ENCODE measurements at regions not wholly inside any gene's neighbourhood (a gene's known extent, or its start where the extent isn't known, plus 50 kb on each side); places are given as distances from the start of the nearest gene placed in this dataset.

DNA sequence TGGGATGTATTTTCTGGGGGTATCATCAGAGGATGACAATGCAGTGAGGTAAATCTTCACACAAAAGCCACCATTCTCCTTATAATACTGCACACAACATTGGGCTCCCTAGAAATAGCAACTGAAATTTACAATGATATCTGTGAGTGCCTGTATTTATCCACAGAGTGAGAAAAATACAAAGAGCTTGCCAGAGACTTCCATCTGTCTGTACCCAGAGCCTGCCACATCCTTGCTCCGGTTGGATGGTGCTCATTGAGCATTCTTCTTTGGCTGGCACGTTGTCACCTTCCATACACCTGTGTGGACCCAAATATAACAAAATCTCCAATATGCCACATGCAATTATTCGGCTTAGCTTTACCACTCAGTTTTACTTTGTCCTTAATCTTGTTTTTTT is 189.5 kb upstream of the UFM1 start:
- no peak overlapping the region for H3K4me2 ChIP-seq (ENCODE audit: insufficient read depth, low read length)
- no peaks in the 10 kb centered on the region for H3K4me1 ChIP-seq (ENCODE audit: insufficient read depth, low read length)
- no peaks in the 10 kb centered on the region for H4K20me1 ChIP-seq (ENCODE audit: insufficient read depth, low read length)
- no peaks in the 10 kb centered on the region for H3K9me3 ChIP-seq (ENCODE audit: insufficient read depth, low read length, severe bottlenecking)
- no peak overlapping the region for H3K9ac ChIP-seq (ENCODE audit: low read depth, low read length)
- ATAC-seq (ENCODE audit: insufficient read depth, low read depth) = no peak
- no peaks in the 10 kb centered on the region for H3K36me3 ChIP-seq (ENCODE audit: insufficient read depth, low read length)
- H3K27ac ChIP-seq (ENCODE audit: low read length) = no peak overlapping the region
- no peak for DNase-seq
- H2AFZ ChIP-seq (ENCODE audit: low read depth, low read length) = no peak overlapping the region
- H3K79me2 ChIP-seq (ENCODE audit: insufficient read depth, low read length) = no peaks in the 10 kb centered on the region
- H3K27me3 ChIP-seq (ENCODE audit: insufficient read depth, low read length, poor library complexity) = no peaks in the 10 kb centered on the region
- no peak for TF ChIP-seq EZH2 (IDR thresholded peaks at IDR 0.05; ENCODE audit: borderline replicate concordance, low read depth, low read length, severe bottlenecking)
- TF ChIP-seq, protein P1, sequence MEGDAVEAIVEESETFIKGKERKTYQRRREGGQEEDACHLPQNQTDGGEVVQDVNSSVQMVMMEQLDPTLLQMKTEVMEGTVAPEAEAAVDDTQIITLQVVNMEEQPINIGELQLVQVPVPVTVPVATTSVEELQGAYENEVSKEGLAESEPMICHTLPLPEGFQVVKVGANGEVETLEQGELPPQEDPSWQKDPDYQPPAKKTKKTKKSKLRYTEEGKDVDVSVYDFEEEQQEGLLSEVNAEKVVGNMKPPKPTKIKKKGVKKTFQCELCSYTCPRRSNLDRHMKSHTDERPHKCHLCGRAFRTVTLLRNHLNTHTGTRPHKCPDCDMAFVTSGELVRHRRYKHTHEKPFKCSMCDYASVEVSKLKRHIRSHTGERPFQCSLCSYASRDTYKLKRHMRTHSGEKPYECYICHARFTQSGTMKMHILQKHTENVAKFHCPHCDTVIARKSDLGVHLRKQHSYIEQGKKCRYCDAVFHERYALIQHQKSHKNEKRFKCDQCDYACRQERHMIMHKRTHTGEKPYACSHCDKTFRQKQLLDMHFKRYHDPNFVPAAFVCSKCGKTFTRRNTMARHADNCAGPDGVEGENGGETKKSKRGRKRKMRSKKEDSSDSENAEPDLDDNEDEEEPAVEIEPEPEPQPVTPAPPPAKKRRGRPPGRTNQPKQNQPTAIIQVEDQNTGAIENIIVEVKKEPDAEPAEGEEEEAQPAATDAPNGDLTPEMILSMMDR (IDR thresholded peaks at IDR 0.05; ENCODE audit: borderline replicate concordance, extremely low read depth, low read length, poor library complexity, severe bottlenecking) = no peak
- H3K4me3 ChIP-seq (ENCODE audit: low read depth in 1 of 2, low read length in 2 of 2) = no peak overlapping the region

DNA sequence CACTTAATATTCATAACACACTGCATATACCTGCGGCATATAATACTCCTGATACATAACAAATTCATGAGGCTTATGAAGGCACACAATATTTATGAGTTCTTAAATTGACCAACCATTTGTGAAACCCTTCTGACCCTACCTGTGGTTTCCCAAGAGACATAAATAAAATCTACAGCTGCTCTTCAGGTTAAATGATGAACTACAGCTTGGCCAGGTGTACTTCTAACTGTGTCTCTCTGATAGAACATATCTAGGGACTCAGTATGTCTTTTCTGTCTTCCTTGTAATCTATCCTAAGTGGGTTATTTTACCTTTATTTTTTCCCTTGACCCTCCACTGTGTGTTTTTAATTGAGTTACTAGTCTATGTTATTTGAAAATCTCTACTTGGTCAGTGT is 189.9 kb upstream of the UFM1 start:
- no peaks in the 10 kb centered on the region for H3K36me3 ChIP-seq (ENCODE audit: insufficient read depth, low read length)
- H3K79me2 ChIP-seq (ENCODE audit: insufficient read depth, low read length) = no peaks in the 10 kb centered on the region
- H3K9me3 ChIP-seq (ENCODE audit: insufficient read depth, low read length, severe bottlenecking) = no peaks in the 10 kb centered on the region
- H3K27ac ChIP-seq (ENCODE audit: low read length) = no peak overlapping the region
- no peak for TF ChIP-seq EZH2 (IDR thresholded peaks at IDR 0.05; ENCODE audit: borderline replicate concordance, low read depth, low read length, severe bottlenecking)
- TF ChIP-seq, protein P1 (IDR thresholded peaks at IDR 0.05; ENCODE audit: borderline replicate concordance, extremely low read depth, low read length, poor library complexity, severe bottlenecking) = no peak
- H3K4me2 ChIP-seq (ENCODE audit: insufficient read depth, low read length) = no peak overlapping the region
- no peaks in the 10 kb centered on the region for H4K20me1 ChIP-seq (ENCODE audit: insufficient read depth, low read length)
- DNase-seq = no peak
- no peak overlapping the region for H3K9ac ChIP-seq (ENCODE audit: low read depth, low read length)
- H3K4me1 ChIP-seq (ENCODE audit: insufficient read depth, low read length) = no peaks in the 10 kb centered on the region
- no peak overlapping the region for H3K4me3 ChIP-seq (ENCODE audit: low read depth in 1 of 2, low read length in 2 of 2)
- no peak for ATAC-seq (ENCODE audit: insufficient read depth, low read depth)
- H3K27me3 ChIP-seq (ENCODE audit: insufficient read depth, low read length, poor library complexity) = no peaks in the 10 kb centered on the region
- H2AFZ ChIP-seq (ENCODE audit: low read depth, low read length) = no peak overlapping the region

GRCh38 chr13:38147050-38147449 is 202.6 kb upstream of the UFM1 start:
- DNase-seq (no peak), ATAC-seq (ENCODE audit: insufficient read depth, low read depth) (no peak)
- no peaks in the 10 kb centered on the region for H3K27me3 ChIP-seq (ENCODE audit: insufficient read depth, low read length, poor library complexity)
- H3K4me2 ChIP-seq (ENCODE audit: insufficient read depth, low read length) = no peak overlapping the region
- H2AFZ ChIP-seq (ENCODE audit: low read depth, low read length) = no peak overlapping the region
- H3K79me2 ChIP-seq (ENCODE audit: insufficient read depth, low read length) = no peaks in the 10 kb centered on the region
- H4K20me1 ChIP-seq (ENCODE audit: insufficient read depth, low read length) = no peaks in the 10 kb centered on the region
- H3K4me3 ChIP-seq (ENCODE audit: low read depth in 1 of 2, low read length in 2 of 2) = no peak overlapping the region
- H3K9ac ChIP-seq (ENCODE audit: low read depth, low read length) = no peak overlapping the region
- no peak for TF ChIP-seq EZH2 (IDR thresholded peaks at IDR 0.05; ENCODE audit: borderline replicate concordance, low read depth, low read length, severe bottlenecking)
- TF ChIP-seq, protein P1 (IDR thresholded peaks at IDR 0.05; ENCODE audit: borderline replicate concordance, extremely low read depth, low read length, poor library complexity, severe bottlenecking) = no peak
- H3K27ac ChIP-seq (ENCODE audit: low read length) = no peak overlapping the region
- no peaks in the 10 kb centered on the region for H3K36me3 ChIP-seq (ENCODE audit: insufficient read depth, low read length)
- no peaks in the 10 kb centered on the region for H3K4me1 ChIP-seq (ENCODE audit: insufficient read depth, low read length)
- no peaks in the 10 kb centered on the region for H3K9me3 ChIP-seq (ENCODE audit: insufficient read depth, low read length, severe bottlenecking)

DNA sequence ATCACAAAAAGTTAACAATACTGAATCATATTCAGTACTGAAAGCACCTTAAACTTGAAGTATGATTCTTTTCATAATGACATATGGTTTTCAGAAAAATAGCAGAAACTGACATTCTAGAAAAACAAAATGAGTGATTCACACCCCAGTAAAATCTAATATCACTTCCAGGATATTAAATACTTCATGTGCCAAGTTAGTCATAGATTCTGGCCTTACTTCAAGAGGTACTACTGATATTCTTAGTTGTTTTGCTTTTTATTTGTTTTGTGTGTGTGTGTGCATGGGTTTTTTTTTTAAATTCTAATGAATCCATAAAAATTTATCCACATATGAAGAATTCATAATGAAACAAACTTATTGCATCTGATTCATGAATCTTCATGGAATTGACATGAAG is 207.9 kb upstream of the UFM1 start:
- TF ChIP-seq, protein P1 (IDR thresholded peaks at IDR 0.05; ENCODE audit: borderline replicate concordance, extremely low read depth, low read length, poor library complexity, severe bottlenecking) = no peak
- no peak for TF ChIP-seq EZH2 (IDR thresholded peaks at IDR 0.05; ENCODE audit: borderline replicate concordance, low read depth, low read length, severe bottlenecking)
- H3K4me3 ChIP-seq (ENCODE audit: low read depth in 1 of 2, low read length in 2 of 2) = no peak overlapping the region

More for the DNA sequence above, 207.9 kb upstream of the UFM1 start:
- Histone ChIP-seq H2AFZ (ENCODE audit: low read depth, low read length) (no peak overlapping the region), H3K9ac (ENCODE audit: low read depth, low read length) (no peak overlapping the region), H3K36me3 (ENCODE audit: insufficient read depth, low read length) (no peaks in the 10 kb centered on the region), H3K27ac (ENCODE audit: low read length) (no peak overlapping the region), H3K4me2 (ENCODE audit: insufficient read depth, low read length) (no peak overlapping the region), H3K9me3 (ENCODE audit: insufficient read depth, low read length, severe bottlenecking) (no peaks in the 10 kb centered on the region), H3K4me1 (ENCODE audit: insufficient read depth, low read length) (no peaks in the 10 kb centered on the region), H3K79me2 (ENCODE audit: insufficient read depth, low read length) (no peaks in the 10 kb centered on the region), H3K27me3 (ENCODE audit: insufficient read depth, low read length, poor library complexity) (no peaks in the 10 kb centered on the region), H4K20me1 (ENCODE audit: insufficient read depth, low read length) (no peaks in the 10 kb centered on the region)
- ATAC-seq (ENCODE audit: insufficient read depth, low read depth) (no peak), DNase-seq (no peak)

All from DND-41 (cell line).